PC-3 (cell line): ENCODE measurements at regions not wholly inside any gene's neighbourhood (a gene's known extent, or its start where the extent isn't known, plus 50 kb on each side); places are given as distances from the start of the nearest gene placed in this dataset.

Experiments used
- EZH2 ChIP-seq: fragments of 300-600 bp; sonication (generic); IDR thresholded peaks from one replicate; pipeline ENCODE4 v1.6.1; 2017; ENCODE audit warnings: antibody characterized with exemption, mild to moderate bottlenecking, low read length; ENCODE audit not compliant: unreplicated experiment
- TF ChIP-seq, protein P1 (sequence below): fragments of 300-600 bp; sonication (generic); conservative IDR thresholded peaks from 2 replicates; pipeline ENCODE4 v1.5.1; 2017; ENCODE audit warnings: antibody characterized with exemption, low read depth, mild to moderate bottlenecking, low read length

GRCh38 chr14:38929416-38929815 lies 173.6 kb downstream of the SEC23A start:
- no peak for TF ChIP-seq EZH2
- TF ChIP-seq, protein P1, sequence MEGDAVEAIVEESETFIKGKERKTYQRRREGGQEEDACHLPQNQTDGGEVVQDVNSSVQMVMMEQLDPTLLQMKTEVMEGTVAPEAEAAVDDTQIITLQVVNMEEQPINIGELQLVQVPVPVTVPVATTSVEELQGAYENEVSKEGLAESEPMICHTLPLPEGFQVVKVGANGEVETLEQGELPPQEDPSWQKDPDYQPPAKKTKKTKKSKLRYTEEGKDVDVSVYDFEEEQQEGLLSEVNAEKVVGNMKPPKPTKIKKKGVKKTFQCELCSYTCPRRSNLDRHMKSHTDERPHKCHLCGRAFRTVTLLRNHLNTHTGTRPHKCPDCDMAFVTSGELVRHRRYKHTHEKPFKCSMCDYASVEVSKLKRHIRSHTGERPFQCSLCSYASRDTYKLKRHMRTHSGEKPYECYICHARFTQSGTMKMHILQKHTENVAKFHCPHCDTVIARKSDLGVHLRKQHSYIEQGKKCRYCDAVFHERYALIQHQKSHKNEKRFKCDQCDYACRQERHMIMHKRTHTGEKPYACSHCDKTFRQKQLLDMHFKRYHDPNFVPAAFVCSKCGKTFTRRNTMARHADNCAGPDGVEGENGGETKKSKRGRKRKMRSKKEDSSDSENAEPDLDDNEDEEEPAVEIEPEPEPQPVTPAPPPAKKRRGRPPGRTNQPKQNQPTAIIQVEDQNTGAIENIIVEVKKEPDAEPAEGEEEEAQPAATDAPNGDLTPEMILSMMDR, result no peak
